Mucosa of descending colon (tissue), 3 donors: ENCODE measurements at regions not wholly inside any gene's neighbourhood (a gene's known extent, or its start where the extent isn't known, plus 50 kb on each side); places are given as distances from the start of the nearest gene placed in this dataset.

Experiments used
- ATAC-seq: fragments of 200-7000 bp; cut with Tn5 transposase; one replicate; pipeline ENCODE4 v1.9.1; 2020; ENCODE audit warnings: mild to moderate bottlenecking, moderate library complexity
- DNase-seq, 3 donors: peaks; one replicate each; pipeline ENCODE4 v3.0.0-alpha.2; 2020
- H3K36me3 ChIP-seq: fragments of 200-600 bp; one replicate; pipeline ENCODE4 v1.8.0; 2021; ENCODE audit warnings: low read depth, mild to moderate bottlenecking
- H3K4me1 ChIP-seq: fragments of 200-600 bp; one replicate; pipeline ENCODE4 v1.8.0; 2021; ENCODE audit warnings: low read depth, mild to moderate bottlenecking
- H3K4me3 ChIP-seq: fragments of 200-600 bp; one replicate; pipeline ENCODE4 v1.8.0; 2021; ENCODE audit warnings: mild to moderate bottlenecking
- H3K9me3 ChIP-seq: fragments of 200-600 bp; one replicate; pipeline ENCODE4 v1.8.0; 2021; ENCODE audit warnings: mild to moderate bottlenecking
- CTCF ChIP-seq: fragments of 200-600 bp; IDR thresholded peaks from one replicate; pipeline ENCODE4 v1.8.0; 2022; ENCODE audit warnings: antibody characterized with exemption, mild to moderate bottlenecking
- intact Hi-C, 2 donors: fragments of 100-400 bp; cut with DNase I in 1 of 2; cut with micrococcal nuclease in 1 of 2; formaldehyde crosslinking; loops; one replicate each; pipeline versions ENCODE4 v1.11.0 to v1.11.1; 2022; cut with DNase I, micrococcal nuclease
- donor health status: DM: no; HTN: no; CAD: no; lungs with moderate emphysema.
- donor health status: DM: no; HTN: no; CAD: no.
- donor health status: DM: no; HTN: yes; CAD: no.

- intact Hi-C loops, result loop anchor here (2.0 to 5.0 kb wide), 2 partner anchors 130 to 137 kb away; no protein-coding TSS in a partner anchor
- no peaks in the 10 kb centered on the region for H3K9me3 ChIP-seq
- peaks cover 7% of the 10 kb centered on the region for H3K4me1 ChIP-seq
- ATAC-seq (peak; percentile 90), DNase-seq (peak; percentile 69 to 90 (median 85))
- H3K36me3 ChIP-seq, result no peaks in the 10 kb centered on the region
- peak; percentile 75 for TF ChIP-seq CTCF
- H3K4me3 ChIP-seq, result no peak overlapping the region
These were observed 62.4 kb upstream of the USP24 start for GRCh38 chr1:55277377-55278130.

- no peak for TF ChIP-seq CTCF
- H3K4me1 ChIP-seq, result peaks cover 7% of the 10 kb centered on the region
These were observed 61.7 kb upstream of the USP24 start for GRCh38 chr1:55276671-55277376.

GRCh38 chr1:55275941-55276341 lies 60.8 kb upstream of the USP24 start:
- ATAC-seq (no peak), DNase-seq (no peak)
- Histone ChIP-seq H3K36me3 (no peaks in the 10 kb centered on the region), H3K9me3 (no peaks in the 10 kb centered on the region), H3K4me3 (no peak overlapping the region), H3K4me1 (peaks cover 7% of the 10 kb centered on the region)
- TF ChIP-seq CTCF, result no peak
- intact Hi-C loops, result loop anchor here (2.0 to 5.0 kb wide), 2 partner anchors 129 to 135 kb away; no protein-coding TSS in a partner anchor

More at GRCh38 chr1:55276671-55277376, 61.7 kb upstream of the USP24 start:
- no peaks in the 10 kb centered on the region for H3K36me3 ChIP-seq
- H3K9me3 ChIP-seq, result no peaks in the 10 kb centered on the region
- DNase-seq (no peak), ATAC-seq (no peak)
- intact Hi-C loops, result loop anchor here (2.0 to 5.0 kb wide), 2 partner anchors 130 to 136 kb away; no protein-coding TSS in a partner anchor
- H3K4me3 ChIP-seq, result no peak overlapping the region

GRCh38 chr1:55275151-55275748 lies 60.1 kb upstream of the USP24 start:
- no peaks in the 10 kb centered on the region for H3K36me3 ChIP-seq
- H3K4me3 ChIP-seq, result no peak overlapping the region
- no peak for TF ChIP-seq CTCF
- ATAC-seq (peak; percentile 84), DNase-seq (peak in 1 of 3 donors; percentile 32)
- peaks cover 7% of the 10 kb centered on the region for H3K4me1 ChIP-seq
- H3K9me3 ChIP-seq, result no peaks in the 10 kb centered on the region
- intact Hi-C loops, result loop anchor here in 1 of 2 donors (5.0 kb wide), 1 partner anchor 128 kb away; no protein-coding TSS in a partner anchor

- Histone ChIP-seq H3K4me1 (peaks cover 7% of the 10 kb centered on the region), H3K36me3 (no peaks in the 10 kb centered on the region), H3K9me3 (no peaks in the 10 kb centered on the region), H3K4me3 (no peak overlapping the region)
- ATAC-seq, result no peak
- intact Hi-C loops, result no loop called here
- no peak for TF ChIP-seq CTCF
- no peak for DNase-seq
These were observed 57.8 kb upstream of the USP24 start for GRCh38 chr1:55272994-55273393.
